HL-60 (cell line): ENCODE measurements at regions not wholly inside any gene's neighbourhood (a gene's known extent, or its start where the extent isn't known, plus 50 kb on each side); places are given as distances from the start of the nearest gene placed in this dataset.

Experiments used
- TF ChIP-seq, protein P1 (sequence below): IDR thresholded peaks from one replicate; pipeline ENCODE4 v1.5.1; 2011; ENCODE audit warnings: low read length, control low read depth, inconsistent platforms; ENCODE audit not compliant: insufficient read depth
- TF ChIP-seq, protein P2 (sequence below): IDR thresholded peaks from 2 replicates; pipeline ENCODE4 v1.6.1; 2012; ENCODE audit warnings: low read depth; ENCODE audit not compliant: insufficient replicate concordance

DNA sequence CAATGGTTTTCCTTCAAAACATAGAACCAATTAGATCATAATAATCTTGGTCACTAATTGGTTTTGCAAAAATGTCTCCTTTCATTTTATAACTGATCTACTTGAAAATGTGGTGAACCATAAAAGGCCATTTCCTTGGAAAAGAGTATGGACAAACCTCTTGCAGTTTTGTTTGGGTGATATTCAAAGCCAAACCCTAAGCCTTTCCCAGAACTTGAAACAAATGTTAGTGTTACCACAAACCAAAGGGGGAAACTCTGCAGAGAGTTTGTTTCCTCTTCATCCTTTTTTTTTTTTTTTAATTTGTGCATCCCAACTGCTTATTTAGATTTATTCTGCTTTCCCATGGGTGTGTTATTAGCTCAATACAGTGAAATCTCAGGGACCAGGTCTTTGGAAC lies 204.4 kb upstream of the ADAMTSL1 start:
- TF ChIP-seq, protein P1, sequence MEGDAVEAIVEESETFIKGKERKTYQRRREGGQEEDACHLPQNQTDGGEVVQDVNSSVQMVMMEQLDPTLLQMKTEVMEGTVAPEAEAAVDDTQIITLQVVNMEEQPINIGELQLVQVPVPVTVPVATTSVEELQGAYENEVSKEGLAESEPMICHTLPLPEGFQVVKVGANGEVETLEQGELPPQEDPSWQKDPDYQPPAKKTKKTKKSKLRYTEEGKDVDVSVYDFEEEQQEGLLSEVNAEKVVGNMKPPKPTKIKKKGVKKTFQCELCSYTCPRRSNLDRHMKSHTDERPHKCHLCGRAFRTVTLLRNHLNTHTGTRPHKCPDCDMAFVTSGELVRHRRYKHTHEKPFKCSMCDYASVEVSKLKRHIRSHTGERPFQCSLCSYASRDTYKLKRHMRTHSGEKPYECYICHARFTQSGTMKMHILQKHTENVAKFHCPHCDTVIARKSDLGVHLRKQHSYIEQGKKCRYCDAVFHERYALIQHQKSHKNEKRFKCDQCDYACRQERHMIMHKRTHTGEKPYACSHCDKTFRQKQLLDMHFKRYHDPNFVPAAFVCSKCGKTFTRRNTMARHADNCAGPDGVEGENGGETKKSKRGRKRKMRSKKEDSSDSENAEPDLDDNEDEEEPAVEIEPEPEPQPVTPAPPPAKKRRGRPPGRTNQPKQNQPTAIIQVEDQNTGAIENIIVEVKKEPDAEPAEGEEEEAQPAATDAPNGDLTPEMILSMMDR = no peak
- TF ChIP-seq, protein P2, sequence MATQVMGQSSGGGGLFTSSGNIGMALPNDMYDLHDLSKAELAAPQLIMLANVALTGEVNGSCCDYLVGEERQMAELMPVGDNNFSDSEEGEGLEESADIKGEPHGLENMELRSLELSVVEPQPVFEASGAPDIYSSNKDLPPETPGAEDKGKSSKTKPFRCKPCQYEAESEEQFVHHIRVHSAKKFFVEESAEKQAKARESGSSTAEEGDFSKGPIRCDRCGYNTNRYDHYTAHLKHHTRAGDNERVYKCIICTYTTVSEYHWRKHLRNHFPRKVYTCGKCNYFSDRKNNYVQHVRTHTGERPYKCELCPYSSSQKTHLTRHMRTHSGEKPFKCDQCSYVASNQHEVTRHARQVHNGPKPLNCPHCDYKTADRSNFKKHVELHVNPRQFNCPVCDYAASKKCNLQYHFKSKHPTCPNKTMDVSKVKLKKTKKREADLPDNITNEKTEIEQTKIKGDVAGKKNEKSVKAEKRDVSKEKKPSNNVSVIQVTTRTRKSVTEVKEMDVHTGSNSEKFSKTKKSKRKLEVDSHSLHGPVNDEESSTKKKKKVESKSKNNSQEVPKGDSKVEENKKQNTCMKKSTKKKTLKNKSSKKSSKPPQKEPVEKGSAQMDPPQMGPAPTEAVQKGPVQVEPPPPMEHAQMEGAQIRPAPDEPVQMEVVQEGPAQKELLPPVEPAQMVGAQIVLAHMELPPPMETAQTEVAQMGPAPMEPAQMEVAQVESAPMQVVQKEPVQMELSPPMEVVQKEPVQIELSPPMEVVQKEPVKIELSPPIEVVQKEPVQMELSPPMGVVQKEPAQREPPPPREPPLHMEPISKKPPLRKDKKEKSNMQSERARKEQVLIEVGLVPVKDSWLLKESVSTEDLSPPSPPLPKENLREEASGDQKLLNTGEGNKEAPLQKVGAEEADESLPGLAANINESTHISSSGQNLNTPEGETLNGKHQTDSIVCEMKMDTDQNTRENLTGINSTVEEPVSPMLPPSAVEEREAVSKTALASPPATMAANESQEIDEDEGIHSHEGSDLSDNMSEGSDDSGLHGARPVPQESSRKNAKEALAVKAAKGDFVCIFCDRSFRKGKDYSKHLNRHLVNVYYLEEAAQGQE = no peak
